A549 (cell line): ENCODE measurements at regions not wholly inside any gene's neighbourhood (a gene's known extent, or its start where the extent isn't known, plus 50 kb on each side); places are given as distances from the start of the nearest gene placed in this dataset.

Experiments used
- ATAC-seq, 2 experiments: fragments of 200-7000 bp in 1 of 2; fragments of >200 bp in 1 of 2; cut with Nextera tagmentation in 1 of 2; cut with Tn5 transposase in 1 of 2; 3 replicates each; pipeline versions ENCODE4 v1.8.0 to v1.9.1; 2018 to 2020; ENCODE audit warnings: mild to moderate bottlenecking in 1 of 2, moderate library complexity in 1 of 2
- CTCF ChIA-PET: fragments of 300-600 bp; sonication (Branson Sonifier 250); formaldehyde crosslinking; extraction: SDS; loops from one replicate; lab custom pipeline; 2021; ENCODE audit warnings: antibody characterized with exemption, inconsistent platforms; lab: Yijun Ruan, JAX
- POLR2A ChIA-PET: fragments of 350-600 bp; formaldehyde crosslinking; extraction: SDS; loops from one replicate; lab custom pipeline; 2021; ENCODE audit warnings: antibody characterized with exemption, inconsistent platforms; lab: Yijun Ruan, JAX
- DNase-seq, 2 experiments: peaks; one replicate each; pipeline versions ENCODE4 v3.0.0 to v3.0.0-alpha.2; 2011 to 2016; ENCODE audit warnings: low read depth in 1 of 2, low spot score in 1 of 2
- FAIRE-seq: peaks from 2 replicates; lab custom pipeline; 2011; peaks lifted over from hg19 to GRCh38; lab: Jason Lieb, UNC
- H3K27ac ChIP-seq, 2 experiments: fragments of >200 bp; sonication (Bioruptor Twin); formaldehyde crosslinking; 3 replicates each; pipeline ENCODE4 v1.5.1; 2016 to 2017
- H3K4me1 ChIP-seq: fragments of >200 bp; sonication (Bioruptor Twin); formaldehyde crosslinking; 3 replicates; pipeline ENCODE4 v1.6.1; 2016
- H3K4me2 ChIP-seq: fragments of >200 bp; sonication (Bioruptor Twin); formaldehyde crosslinking; 3 replicates; pipeline ENCODE4 v1.6.1; 2016
- H3K4me3 ChIP-seq: fragments of >200 bp; sonication (Bioruptor Twin); formaldehyde crosslinking; 3 replicates; pipeline ENCODE4 v1.5.1; 2016
- H3K9me3 ChIP-seq: fragments of >200 bp; sonication (Bioruptor Twin); formaldehyde crosslinking; 3 replicates; pipeline ENCODE4 v1.6.1; 2016
- BHLHE40 ChIP-seq: IDR thresholded peaks from 2 replicates; pipeline ENCODE4 v1.6.1; 2012; ENCODE audit warnings: low read depth, low read length, inconsistent platforms
- CEBPB ChIP-seq, 2 experiments: fragments of >200 bp in 1 of 2; sonication (Bioruptor Twin) in 1 of 2; formaldehyde crosslinking in 1 of 2; IDR thresholded peaks; 2 replicates each; pipeline ENCODE4 v1.6.1; 2012 to 2016
- FOSB ChIP-seq: fragments of 250-450 bp; sonication (Bioruptor Pico); IDR thresholded peaks from 2 replicates; pipeline ENCODE4 v1.5.0; 2020; ENCODE audit warnings: mild to moderate bottlenecking, moderate library complexity
- HEYL ChIP-seq: fragments of 250-450 bp; sonication (Bioruptor Pico); IDR thresholded peaks from 2 replicates; pipeline ENCODE4 v1.8.0; 2021; ENCODE audit warnings: mild to moderate bottlenecking, moderate library complexity
- HOXA7 ChIP-seq: fragments of 250-450 bp; sonication (Bioruptor Pico); IDR thresholded peaks from 2 replicates; pipeline ENCODE4 v1.5.0; 2020; ENCODE audit warnings: mild to moderate bottlenecking, moderate library complexity
- KDM1A ChIP-seq: fragments of 200-600 bp; sonication (generic); IDR thresholded peaks from 2 replicates; pipeline ENCODE4 v1.6.1; 2016; ENCODE audit warnings: low read depth, mild to moderate bottlenecking
- KDM5A ChIP-seq: fragments of 200-600 bp; sonication (generic); IDR thresholded peaks from 2 replicates; pipeline ENCODE4 v1.6.1; 2016; ENCODE audit warnings: antibody characterized with exemption, mild to moderate bottlenecking
- MAFK ChIP-seq: fragments of 450-650 bp; IDR thresholded peaks from 2 replicates; pipeline ENCODE4 v1.6.1; 2014; ENCODE audit not compliant: partially characterized antibody
- MAZ ChIP-seq: fragments of 150-350 bp; IDR thresholded peaks from 2 replicates; pipeline ENCODE4 v1.6.1; 2014; ENCODE audit warnings: antibody characterized with exemption, low read depth, low read length, borderline replicate concordance
- MYC ChIP-seq: IDR thresholded peaks from 2 replicates; pipeline ENCODE4 v1.6.1; 2012; ENCODE audit warnings: mild to moderate bottlenecking, inconsistent platforms, low read length, improper control_type of control experiment, borderline replicate concordance
- POLR2A ChIP-seq: IDR thresholded peaks from 2 replicates; pipeline ENCODE4 v1.6.1; 2012; ENCODE audit warnings: mild to moderate bottlenecking, low read length
- RFX5 ChIP-seq: fragments of 450-650 bp; IDR thresholded peaks from 2 replicates; pipeline ENCODE4 v1.7.1; 2014; ENCODE audit warnings: antibody characterized with exemption, mild to moderate bottlenecking, moderate library complexity
- SMC3 ChIP-seq: fragments of >200 bp; sonication (Bioruptor Twin); formaldehyde crosslinking; IDR thresholded peaks from 3 replicates; pipeline ENCODE4 v1.6.1; 2018; ENCODE audit warnings: inconsistent platforms
- TFCP2L1 ChIP-seq: fragments of 250-450 bp; sonication (Bioruptor Pico); IDR thresholded peaks from 2 replicates; pipeline ENCODE4 v1.5.0; 2021; ENCODE audit warnings: mild to moderate bottlenecking
- ZFP36 ChIP-seq: fragments of 450-650 bp; IDR thresholded peaks from 2 replicates; pipeline ENCODE4 v1.6.1; 2014; ENCODE audit warnings: borderline replicate concordance; ENCODE audit not compliant: partially characterized antibody
- WGBS: methylation state at CpG from one replicate; pipeline ENCODE4 v1.1.6; 2017; ENCODE audit errors: missing lambda C conversion rate; 5-methylcytosine and 5-hydroxymethylcytosine counted together
- TF ChIP-seq, protein P1 (sequence below): fragments of 200-600 bp; sonication (generic); IDR thresholded peaks from 2 replicates; pipeline ENCODE4 v1.6.1; 2016; ENCODE audit warnings: antibody characterized with exemption, mild to moderate bottlenecking, moderate library complexity
- TF ChIP-seq, protein P2 (sequence below): IDR thresholded peaks from 2 replicates; pipeline ENCODE4 v1.6.1; 2012; ENCODE audit warnings: low read depth, borderline replicate concordance
- TF ChIP-seq, protein P3 (sequence below): fragments of >200 bp; sonication (Bioruptor Twin); formaldehyde crosslinking; IDR thresholded peaks from 3 replicates; pipeline ENCODE4 v1.6.1; 2016
- TF ChIP-seq, protein P4 (sequence below): fragments of >200 bp; sonication (Bioruptor Twin); formaldehyde crosslinking; IDR thresholded peaks from 3 replicates; pipeline ENCODE4 v1.5.1; 2016

DNA sequence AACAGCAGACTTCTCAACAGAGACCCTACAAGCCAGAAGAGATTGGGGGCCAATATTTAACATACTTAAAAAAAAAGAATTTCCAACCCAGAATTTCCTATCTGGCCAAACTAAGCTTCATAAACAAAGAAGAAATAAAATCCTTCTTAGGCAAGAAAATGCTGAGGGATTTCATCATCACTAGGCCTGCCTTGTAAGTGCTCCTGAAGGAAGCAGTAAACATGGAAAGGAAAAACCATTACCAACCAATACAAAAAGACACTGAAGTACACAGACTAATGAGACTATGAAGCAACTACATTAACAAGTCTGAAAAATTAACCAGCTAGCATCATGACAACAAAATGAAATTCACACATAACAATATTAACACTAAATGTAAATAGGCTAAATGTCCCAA lies 947.9 kb upstream of the CHORDC1 start:
- H3K9me3 ChIP-seq: no peaks in the 10 kb centered on the region
- ATAC-seq (no peak), FAIRE-seq (no peak), DNase-seq (no peak)
- no peak overlapping the region for H3K27ac ChIP-seq
- H3K4me2 ChIP-seq: no peak overlapping the region
- ChIA-PET CTCF (interaction anchor here (1.0 kb wide), 1 partner anchor 59 kb away, joined by 3 read pairs; no protein-coding TSS in a partner anchor), POLR2A (no interaction called here)
- 0 out of 3 replicates have a peak, but pooled peaks cover 3% of the 10 kb centered on the region for H3K4me1 ChIP-seq
- TF ChIP-seq HEYL (CRISPR knock-in tag): no peak
- no peak for TF ChIP-seq TFCP2L1 (CRISPR knock-in tag)
- TF ChIP-seq ZFP36: no peak
- TF ChIP-seq, protein P1, sequence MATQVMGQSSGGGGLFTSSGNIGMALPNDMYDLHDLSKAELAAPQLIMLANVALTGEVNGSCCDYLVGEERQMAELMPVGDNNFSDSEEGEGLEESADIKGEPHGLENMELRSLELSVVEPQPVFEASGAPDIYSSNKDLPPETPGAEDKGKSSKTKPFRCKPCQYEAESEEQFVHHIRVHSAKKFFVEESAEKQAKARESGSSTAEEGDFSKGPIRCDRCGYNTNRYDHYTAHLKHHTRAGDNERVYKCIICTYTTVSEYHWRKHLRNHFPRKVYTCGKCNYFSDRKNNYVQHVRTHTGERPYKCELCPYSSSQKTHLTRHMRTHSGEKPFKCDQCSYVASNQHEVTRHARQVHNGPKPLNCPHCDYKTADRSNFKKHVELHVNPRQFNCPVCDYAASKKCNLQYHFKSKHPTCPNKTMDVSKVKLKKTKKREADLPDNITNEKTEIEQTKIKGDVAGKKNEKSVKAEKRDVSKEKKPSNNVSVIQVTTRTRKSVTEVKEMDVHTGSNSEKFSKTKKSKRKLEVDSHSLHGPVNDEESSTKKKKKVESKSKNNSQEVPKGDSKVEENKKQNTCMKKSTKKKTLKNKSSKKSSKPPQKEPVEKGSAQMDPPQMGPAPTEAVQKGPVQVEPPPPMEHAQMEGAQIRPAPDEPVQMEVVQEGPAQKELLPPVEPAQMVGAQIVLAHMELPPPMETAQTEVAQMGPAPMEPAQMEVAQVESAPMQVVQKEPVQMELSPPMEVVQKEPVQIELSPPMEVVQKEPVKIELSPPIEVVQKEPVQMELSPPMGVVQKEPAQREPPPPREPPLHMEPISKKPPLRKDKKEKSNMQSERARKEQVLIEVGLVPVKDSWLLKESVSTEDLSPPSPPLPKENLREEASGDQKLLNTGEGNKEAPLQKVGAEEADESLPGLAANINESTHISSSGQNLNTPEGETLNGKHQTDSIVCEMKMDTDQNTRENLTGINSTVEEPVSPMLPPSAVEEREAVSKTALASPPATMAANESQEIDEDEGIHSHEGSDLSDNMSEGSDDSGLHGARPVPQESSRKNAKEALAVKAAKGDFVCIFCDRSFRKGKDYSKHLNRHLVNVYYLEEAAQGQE: no peak
- TF ChIP-seq, protein P2, sequence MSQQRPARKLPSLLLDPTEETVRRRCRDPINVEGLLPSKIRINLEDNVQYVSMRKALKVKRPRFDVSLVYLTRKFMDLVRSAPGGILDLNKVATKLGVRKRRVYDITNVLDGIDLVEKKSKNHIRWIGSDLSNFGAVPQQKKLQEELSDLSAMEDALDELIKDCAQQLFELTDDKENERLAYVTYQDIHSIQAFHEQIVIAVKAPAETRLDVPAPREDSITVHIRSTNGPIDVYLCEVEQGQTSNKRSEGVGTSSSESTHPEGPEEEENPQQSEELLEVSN: no peak
- TF ChIP-seq CEBPB (IDR thresholded peaks at IDR 0.05): no peak
- no peak for TF ChIP-seq MAZ
- no peak for TF ChIP-seq SMC3
- TF ChIP-seq, protein P3, sequence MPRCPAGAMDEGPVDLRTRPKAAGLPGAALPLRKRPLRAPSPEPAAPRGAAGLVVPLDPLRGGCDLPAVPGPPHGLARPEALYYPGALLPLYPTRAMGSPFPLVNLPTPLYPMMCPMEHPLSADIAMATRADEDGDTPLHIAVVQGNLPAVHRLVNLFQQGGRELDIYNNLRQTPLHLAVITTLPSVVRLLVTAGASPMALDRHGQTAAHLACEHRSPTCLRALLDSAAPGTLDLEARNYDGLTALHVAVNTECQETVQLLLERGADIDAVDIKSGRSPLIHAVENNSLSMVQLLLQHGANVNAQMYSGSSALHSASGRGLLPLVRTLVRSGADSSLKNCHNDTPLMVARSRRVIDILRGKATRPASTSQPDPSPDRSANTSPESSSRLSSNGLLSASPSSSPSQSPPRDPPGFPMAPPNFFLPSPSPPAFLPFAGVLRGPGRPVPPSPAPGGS: no peak
- TF ChIP-seq MAFK: no peak
- no peak for TF ChIP-seq KDM5A
- no peak for TF ChIP-seq RFX5
- TF ChIP-seq KDM1A: no peak
- TF ChIP-seq POLR2A: no peak
- TF ChIP-seq BHLHE40: no peak
- H3K4me3 ChIP-seq: no peak overlapping the region

DNA sequence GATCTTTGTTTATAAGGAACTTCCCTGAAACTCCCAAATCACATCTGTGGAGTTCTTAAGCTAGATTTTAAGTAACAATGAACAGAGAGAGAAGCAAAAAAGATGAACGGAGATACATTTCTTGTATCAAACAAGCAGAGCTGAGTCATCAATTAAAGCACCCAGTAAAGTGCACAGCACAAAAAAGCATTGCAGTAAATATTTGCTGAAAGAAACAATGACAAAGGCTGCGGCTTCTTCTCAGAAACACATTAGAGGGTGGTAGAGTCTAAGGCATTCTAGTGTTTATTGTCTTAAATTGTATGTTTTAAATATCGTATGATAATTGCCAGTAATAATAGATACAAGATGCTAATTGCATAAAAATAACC lies 941.6 kb upstream of the CHORDC1 start:
- no peaks in the 10 kb centered on the region for H3K9me3 ChIP-seq
- H3K4me3 ChIP-seq: no peak overlapping the region
- POLR2A ChIA-PET: no interaction called here
- WGBS: 31% methylated on average over 3 of the region's 3 CpGs
- CTCF ChIA-PET: no interaction called here
- ATAC-seq (peak in 1 of 2 experiments; percentile 53; a peak in 3 of 6 replicates), FAIRE-seq (no peak), DNase-seq (peak in 1 of 2 experiments; percentile 20)
- TF ChIP-seq MYC: no peak
- no peak for TF ChIP-seq FOSB (CRISPR knock-in tag)
- TF ChIP-seq HOXA7 (CRISPR knock-in tag): no peak
- TF ChIP-seq, protein P4, sequence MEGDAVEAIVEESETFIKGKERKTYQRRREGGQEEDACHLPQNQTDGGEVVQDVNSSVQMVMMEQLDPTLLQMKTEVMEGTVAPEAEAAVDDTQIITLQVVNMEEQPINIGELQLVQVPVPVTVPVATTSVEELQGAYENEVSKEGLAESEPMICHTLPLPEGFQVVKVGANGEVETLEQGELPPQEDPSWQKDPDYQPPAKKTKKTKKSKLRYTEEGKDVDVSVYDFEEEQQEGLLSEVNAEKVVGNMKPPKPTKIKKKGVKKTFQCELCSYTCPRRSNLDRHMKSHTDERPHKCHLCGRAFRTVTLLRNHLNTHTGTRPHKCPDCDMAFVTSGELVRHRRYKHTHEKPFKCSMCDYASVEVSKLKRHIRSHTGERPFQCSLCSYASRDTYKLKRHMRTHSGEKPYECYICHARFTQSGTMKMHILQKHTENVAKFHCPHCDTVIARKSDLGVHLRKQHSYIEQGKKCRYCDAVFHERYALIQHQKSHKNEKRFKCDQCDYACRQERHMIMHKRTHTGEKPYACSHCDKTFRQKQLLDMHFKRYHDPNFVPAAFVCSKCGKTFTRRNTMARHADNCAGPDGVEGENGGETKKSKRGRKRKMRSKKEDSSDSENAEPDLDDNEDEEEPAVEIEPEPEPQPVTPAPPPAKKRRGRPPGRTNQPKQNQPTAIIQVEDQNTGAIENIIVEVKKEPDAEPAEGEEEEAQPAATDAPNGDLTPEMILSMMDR: no peak
- peak; percentile 92 for TF ChIP-seq MAFK
- peak overlapping the region; percentile 63 for H3K4me2 ChIP-seq
- H3K27ac ChIP-seq: peak overlapping the region; percentile 55 to 61; a peak in 2 of 6 replicates
- peaks cover 22% of the 10 kb centered on the region for H3K4me1 ChIP-seq
